ENCODE measurements at regions not wholly inside any gene's neighbourhood (a gene's known extent, or its start where the extent isn't known, plus 50 kb on each side); places are given as distances from the start of the nearest gene placed in this dataset.

DNA sequence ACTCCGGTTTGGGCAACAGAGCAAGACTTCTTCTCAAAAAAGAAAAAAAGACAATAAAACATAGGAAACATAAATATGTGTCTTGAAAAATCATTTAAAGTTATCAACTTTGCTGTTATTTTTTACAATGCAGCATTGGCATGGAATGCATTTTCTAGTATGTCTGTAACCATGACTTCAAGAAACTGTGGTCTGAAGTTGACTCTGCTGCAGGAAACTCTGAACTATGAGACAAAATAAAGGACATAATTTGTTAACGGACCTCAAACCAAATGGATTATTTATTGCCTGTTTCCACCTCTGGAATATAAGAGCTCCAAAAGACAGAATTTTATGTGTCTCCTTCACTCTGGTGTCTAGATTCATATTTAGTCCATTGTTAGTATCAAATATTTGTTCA lies 79.1 kb downstream of the TRIB2 start:
- in situ Hi-C loops (cut with MboI; ENCODE audit: low pct_unique_long_range_greater_than_20kb, low sequenced_read_pairs) = no loop called here
- DNase-seq = no peak

DNA sequence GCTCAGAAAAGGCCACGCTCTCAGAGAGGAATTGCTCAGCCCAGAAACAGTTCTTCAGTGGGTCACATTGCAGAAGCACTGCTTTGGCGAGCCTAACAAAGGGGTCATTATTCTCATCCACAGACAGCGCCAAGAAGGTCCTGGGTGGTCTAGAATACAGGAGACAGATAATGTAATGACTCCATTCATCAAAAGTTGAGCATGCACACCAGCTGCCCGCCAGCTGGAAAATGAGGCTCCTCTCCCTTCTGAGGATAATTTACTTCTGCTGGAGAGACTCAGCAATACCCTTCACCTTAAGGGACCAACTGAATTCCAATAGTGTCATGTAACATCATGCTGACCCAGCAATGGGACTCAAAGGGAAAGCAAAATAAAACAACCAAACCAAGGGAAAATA lies 79.9 kb downstream of the TRIB2 start:
- DNase-seq = no peak
- in situ Hi-C loops (cut with MboI; ENCODE audit: low pct_unique_long_range_greater_than_20kb, low sequenced_read_pairs) = no loop called here

DNA sequence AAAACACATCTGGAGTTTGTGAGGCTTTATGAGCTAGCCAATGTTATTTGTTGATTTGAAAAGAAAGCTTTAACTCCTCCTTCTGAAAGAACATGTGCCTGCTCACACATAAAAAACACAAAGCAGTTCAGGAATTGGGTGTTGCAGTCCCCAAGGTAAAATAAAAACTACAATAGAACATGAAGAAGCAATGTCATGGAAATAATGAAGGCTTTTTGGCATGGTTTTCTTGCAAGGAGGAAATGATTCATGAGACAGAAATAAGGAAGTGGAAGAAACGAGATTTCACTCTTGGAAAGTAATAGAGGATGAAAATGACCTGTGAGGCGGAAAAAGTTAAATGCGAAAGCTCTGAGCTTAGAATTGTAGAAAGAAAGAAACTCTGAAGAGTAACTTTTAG lies 81.1 kb downstream of the TRIB2 start:
- in situ Hi-C loops (cut with MboI; ENCODE audit: low pct_unique_long_range_greater_than_20kb, low sequenced_read_pairs) = no loop called here
- DNase-seq = peak; percentile 58

DNA sequence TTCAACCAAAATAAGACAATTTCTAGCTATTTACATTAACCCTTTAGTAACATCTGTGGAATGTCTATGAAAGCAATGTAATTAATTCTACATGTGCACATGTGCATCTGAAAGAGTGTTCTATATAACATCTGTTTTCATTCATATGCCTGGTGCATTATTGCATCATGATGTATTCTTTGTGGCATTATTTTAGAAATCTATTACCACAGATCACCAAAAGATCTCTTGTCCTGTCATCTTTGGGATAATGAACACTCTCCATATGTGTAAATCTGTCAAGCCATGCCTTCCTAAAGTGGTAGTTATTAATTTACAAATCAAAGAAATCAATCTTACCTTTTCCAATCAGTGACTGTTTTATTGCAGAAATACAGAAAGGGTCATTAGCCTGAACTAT lies 86.9 kb downstream of the TRIB2 start:
- DNase-seq = no peak
- in situ Hi-C loops (cut with MboI; ENCODE audit: low pct_unique_long_range_greater_than_20kb, low sequenced_read_pairs) = no loop called here

DNA sequence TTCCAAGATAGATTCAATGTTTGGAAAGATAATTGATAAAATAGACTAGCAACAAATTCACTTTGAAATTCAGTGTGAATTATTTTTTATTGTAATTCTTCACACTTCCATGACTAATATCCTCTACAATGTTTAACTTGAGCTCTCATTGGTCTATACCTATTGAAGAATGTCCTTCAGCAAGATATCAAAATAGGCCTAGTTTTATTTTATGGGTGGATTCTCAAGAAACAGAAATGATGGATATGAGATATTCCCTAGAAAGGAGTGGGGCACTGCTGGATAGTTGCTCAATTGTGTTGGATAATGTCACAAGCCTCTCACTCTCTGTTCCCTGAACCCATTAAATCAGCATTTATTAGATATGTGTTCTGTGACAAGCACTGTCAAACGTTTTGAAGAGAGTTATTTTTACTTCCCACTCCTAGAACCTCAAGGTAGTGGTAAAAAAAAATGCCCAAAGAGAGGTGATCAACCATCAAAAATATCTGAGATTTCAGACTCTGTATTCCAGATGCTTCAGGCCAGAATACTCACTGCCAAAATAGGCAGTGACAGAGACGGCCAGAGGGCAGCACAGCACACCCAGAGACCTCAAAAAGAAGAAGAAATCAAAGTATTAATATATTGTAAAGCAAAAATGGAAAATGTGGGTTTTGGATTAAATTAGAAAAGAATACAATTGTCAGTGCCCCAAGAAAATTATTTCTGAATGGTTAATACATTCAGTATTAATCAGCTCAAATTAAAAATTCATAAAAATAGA lies 87.5 kb downstream of the TRIB2 start:
- no peak for DNase-seq
- in situ Hi-C loops (cut with MboI; ENCODE audit: low pct_unique_long_range_greater_than_20kb, low sequenced_read_pairs) = no loop called here

DNA sequence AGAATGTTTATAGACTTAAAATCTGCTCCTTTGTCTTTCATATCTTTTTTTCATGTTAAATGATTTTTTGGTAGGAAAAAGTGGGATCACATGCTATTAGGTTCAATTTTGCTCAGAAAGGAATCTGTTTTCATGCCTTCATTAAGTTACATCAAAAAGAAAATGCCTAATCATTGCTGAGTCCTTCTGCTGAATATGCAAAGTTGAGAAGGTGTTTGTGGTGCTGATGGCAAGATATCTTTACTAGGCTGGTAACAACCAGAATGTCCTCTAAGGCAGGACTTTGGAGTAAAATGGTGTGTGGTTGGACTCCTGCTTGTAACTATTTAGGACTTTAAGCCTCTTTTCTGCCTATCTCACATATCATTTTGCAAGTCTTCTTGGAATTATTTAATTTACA lies 88.3 kb downstream of the TRIB2 start:
- no peak for DNase-seq
- in situ Hi-C loops (cut with MboI; ENCODE audit: low pct_unique_long_range_greater_than_20kb, low sequenced_read_pairs) = no loop called here

DNA sequence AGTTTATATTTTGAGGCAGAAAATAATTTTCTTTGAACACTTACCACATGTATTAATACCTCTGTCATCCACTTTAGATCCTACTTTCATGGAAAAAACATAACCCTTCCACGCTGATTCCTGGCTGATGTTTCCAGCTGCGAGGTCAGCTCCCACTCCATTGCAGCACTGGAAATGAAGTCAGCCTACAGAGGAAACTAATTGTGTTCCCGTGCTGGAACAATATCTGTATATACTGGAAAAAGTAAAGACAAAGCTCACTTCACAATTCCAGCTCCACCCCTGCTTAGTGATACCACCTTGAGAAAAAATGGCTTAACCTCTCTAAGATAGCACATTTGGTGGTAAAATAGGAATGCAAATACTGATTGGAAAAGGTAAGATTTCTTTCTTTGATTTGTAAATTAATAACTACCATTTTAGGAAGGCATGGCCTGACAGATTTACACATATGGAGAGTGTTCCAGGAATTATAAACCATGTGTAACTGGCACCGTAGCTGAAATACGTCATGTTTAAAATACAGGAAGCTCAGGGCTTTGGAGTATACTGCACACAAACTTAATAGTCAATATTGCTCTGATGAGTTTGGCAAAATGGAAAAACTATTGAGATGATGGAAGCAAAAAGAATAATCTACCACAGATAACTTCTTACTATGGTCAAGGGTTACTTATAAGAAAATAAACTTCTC lies 90.0 kb downstream of the TRIB2 start:
- in situ Hi-C loops (cut with MboI; ENCODE audit: low pct_unique_long_range_greater_than_20kb, low sequenced_read_pairs) = no loop called here
- no peak for DNase-seq

DNA sequence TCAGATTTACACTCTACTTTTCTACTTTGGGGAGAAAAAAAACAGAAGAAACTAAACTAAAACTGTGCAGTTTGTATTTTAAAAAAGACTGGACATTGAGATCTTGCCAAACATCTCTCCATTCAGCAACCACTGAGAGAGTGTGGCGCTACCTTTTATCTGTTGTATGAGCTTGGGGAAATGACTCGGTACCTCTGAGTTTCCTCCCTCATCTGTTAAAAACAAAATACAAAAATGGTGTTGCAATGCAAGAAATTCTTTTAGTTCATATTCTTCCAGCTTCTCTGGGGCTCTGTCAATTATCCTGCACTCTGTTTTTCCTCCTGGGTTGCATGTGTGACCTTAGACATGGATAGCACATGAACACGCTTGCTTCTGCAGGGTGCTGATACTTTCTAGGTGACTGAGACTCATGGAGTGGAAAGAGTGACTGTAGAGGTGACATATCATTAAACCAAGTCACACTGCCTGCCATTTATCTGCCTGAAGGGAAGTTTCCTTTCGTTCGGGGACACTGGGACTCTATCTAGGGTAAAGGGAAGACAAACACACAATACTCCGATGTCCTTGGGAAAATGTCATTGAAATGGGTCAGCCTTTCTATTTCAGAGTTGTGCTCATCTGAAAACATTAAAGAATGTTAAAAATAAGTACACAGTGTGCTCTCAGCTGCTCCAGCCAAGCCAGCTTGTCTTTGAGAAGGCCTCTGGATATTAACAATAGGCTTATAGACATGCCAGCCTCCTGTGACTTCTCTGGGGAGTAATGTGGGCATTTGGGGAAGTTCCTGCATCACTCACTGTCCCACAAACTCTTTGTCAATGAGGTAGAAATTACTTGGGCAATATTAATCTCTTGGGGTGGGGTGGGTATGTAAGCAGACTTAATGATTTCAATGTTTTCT lies 91.4 kb downstream of the TRIB2 start:
- DNase-seq = no peak
- in situ Hi-C loops (cut with MboI; ENCODE audit: low pct_unique_long_range_greater_than_20kb, low sequenced_read_pairs) = no loop called here

DNA sequence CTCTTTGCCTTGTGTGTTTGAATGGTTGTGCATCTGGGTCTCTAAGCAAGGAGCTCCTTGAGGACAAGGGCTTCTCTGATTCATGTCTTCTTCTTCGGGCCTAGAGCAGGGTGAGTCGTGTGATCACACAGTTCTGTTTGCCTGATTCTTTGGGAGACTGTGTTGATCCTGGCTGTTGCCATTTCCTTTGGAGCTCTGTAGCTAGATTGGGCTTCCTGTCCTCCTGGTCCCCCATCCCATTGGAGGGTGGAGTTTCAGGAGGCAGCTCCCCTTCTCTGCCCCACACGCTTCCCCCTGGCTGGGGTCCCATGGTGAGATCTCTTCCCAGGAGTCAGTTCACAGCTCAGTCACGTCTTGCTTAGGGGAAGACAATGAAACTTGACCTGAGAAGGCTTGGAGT lies 92.8 kb downstream of the TRIB2 start:
- in situ Hi-C loops (cut with MboI; ENCODE audit: low pct_unique_long_range_greater_than_20kb, low sequenced_read_pairs) = no loop called here
- DNase-seq = no peak

DNA sequence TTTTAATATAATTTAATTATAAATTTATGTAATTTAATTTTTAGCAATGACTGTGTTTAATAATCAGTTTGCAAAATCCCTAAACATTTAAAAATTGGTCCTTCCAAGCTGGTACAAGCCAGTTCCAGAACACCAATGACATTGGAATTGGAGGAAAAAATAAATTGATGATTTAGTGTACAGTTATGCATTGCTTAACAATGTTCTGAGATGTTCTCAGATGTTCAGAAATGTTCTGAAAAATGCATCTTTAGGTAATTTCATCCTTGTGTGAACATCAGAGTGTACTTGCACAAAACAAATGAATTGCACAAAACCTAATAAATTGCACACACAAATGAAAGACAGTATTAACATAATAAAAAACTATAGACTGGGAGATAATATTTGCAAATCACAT lies 95.2 kb downstream of the TRIB2 start:
- DNase-seq = no peak
- in situ Hi-C loops (cut with MboI; ENCODE audit: low pct_unique_long_range_greater_than_20kb, low sequenced_read_pairs) = no loop called here

DNA sequence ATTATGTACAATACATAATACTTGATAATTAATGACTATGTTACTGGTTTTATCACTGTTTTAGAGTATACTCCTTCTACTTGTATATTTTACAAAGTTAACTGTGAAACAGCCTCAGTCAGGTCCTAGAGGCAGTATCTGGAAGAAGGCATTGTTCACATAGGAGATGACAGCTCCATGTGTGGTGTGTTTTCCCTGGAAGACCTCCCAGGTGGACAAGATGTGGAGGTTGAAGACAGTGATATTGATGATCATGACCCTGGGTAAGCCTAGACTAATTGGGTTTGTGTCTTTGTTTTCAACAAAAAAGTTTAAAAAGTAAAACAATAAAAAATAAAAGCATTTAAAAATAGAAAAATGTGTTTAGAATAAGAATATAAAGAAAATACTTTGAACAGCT lies 96.4 kb downstream of the TRIB2 start:
- in situ Hi-C loops (cut with MboI; ENCODE audit: low pct_unique_long_range_greater_than_20kb, low sequenced_read_pairs) = no loop called here
- DNase-seq = no peak

DNA sequence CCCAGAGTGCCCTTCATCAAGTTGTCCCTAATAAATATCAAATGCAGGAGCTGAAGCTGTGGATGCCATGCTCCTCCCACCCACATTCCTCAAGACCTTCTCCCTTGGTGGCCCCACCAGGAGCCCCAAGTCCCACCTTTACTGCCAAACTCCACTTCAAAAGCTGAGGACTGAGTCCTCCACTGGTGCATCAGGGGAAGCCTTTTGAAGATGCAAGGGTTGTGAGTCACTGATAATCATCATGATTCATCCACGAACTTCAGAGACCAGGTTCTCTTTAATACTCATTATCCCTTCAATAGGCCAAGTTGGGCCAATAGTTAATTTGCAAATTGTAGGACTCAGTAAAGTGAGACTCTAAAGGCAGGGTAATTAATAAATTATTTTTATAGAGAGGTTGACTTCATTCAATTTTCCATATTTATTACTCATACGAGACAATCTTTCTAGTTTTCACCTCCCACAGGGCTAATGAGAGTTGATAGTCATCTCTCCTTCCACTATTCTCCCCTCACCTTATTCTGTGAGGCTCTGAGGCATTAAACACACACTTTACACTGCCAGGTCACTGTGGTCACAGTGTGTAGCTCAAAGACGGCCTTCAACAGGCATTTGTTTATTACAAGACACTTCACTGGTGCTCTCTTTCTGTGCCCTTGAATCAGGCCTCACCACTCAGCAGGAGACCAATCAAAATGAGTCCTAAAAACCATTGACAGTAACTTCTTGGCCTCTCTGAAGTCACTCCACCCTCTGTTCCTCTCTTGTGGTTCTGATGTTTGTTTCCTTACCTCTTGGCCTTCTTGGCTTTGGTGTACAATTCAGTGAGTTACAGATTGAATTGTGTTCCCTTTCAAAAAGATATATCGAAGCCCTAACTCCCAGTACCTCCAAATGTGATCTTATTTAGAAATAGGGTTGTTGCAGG lies 99.9 kb downstream of the TRIB2 start:
- DNase-seq = no peak
- in situ Hi-C loops (cut with MboI; ENCODE audit: low pct_unique_long_range_greater_than_20kb, low sequenced_read_pairs) = no loop called here

DNA sequence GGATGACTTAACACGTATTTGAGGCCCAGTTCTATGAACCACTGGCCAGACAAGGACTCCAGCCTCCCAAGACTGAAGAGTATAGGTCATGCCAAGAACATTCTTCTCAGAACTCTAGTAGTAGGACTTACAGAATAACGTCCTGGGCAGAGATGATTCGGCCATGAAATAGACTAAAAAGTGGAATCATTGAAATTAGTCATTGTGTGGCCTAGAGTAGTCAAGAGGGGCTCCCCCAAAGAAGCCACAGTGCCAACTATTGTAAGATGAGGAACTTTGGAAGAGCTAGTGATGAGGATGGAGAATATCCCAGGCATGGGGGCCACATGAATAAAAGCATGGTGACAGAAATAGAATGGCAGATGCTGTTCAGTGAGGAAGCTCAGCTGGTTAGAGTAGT lies 101.1 kb downstream of the TRIB2 start:
- DNase-seq = no peak

DNA sequence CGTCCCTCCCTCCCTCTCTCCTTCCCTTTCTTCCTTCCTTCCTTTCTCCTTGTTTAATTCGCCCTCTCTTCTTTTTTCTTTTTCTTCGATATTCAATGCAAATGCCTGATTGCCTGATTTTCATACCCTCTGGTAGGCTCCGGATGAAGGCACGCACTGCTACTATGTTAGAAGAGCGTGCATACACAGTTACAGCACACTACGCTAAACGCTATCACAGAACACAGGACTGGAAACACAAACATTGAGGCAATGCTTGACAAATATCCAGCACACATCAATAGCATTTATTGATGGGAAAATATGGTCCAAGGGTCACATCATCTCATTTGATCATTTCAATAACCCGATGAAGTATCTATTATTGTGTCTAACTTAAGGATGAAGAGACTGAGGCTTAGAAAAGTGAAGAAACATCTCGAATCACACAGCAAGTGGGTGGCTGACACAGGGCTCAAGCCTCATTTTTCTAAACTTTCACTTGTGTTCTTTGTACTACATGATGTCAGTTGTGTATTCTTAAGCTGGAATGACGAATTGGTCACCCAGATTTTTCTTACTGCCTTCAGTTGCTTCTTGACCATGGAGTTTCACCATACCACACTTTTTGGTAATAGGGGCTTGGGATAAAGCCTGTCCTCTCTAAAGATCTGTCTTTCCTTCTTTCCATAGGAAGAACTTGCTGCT lies 101.8 kb downstream of the TRIB2 start:
- no peak for DNase-seq
- in situ Hi-C loops (cut with MboI; ENCODE audit: low pct_unique_long_range_greater_than_20kb, low sequenced_read_pairs) = no loop called here

More for the DNA sequence above, 101.1 kb downstream of the TRIB2 start:
- in situ Hi-C loops (cut with MboI; ENCODE audit: low pct_unique_long_range_greater_than_20kb, low sequenced_read_pairs) = no loop called here

DNA sequence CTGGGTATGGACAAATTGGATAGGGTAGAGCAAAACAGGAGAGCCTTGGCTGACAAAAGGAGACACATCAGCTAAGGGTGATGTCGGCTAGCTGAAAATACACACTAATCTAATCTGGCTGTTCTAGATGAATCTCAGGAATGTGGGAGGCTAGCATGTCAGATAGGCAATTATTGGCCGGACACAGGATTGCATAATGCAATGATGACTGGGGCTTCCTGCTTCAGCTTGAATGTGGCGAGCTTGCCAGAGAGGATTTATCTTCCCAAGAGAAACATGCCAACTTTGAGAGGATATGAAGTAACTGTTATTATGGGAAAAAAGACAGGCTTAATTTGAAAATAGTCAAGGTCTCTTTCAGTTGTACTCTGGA lies 102.4 kb downstream of the TRIB2 start:
- in situ Hi-C loops (cut with MboI; ENCODE audit: low pct_unique_long_range_greater_than_20kb, low sequenced_read_pairs) = no loop called here
- peak; percentile 68 for DNase-seq

DNA sequence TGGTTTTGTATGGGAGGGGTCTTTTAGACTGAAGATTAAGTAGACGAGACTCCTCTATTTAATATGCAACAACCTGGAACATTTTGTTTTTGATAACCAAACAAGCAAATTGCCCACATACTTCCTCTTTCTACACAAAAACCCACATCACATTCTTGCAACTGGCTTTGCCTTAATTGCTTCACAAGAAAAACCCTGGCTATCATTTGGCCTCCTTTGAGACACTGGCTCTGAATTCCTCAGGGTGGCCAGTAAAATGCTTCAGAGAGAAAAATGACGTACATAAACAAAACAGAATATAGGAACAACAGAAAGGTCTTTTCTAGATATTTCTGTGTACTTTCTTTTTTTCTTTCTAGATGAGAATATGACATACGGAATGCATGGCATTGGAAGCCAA lies 103.0 kb downstream of the TRIB2 start:
- peak; percentile 67 for DNase-seq
- in situ Hi-C loops (cut with MboI; ENCODE audit: low pct_unique_long_range_greater_than_20kb, low sequenced_read_pairs) = no loop called here

DNA sequence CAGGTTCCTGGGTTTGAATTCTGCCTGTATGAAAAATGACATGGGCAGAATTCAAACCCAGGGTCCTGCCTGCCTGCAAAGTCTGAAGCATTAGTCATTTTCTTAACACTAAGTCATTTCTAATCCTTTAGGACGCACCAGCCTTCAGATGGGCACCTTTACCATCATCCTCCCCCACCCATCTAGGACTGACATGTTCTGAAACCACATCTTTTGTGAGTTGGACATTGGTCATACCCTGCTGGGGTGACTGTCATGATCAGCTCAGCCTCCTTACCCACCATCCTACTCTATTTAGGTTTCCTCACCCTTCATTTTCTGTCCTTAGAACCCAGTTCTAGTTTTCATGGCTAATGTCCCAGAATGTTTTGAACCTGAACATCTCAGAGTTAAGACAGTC lies 104.9 kb downstream of the TRIB2 start:
- DNase-seq = no peak
- in situ Hi-C loops (cut with MboI; ENCODE audit: low pct_unique_long_range_greater_than_20kb, low sequenced_read_pairs) = no loop called here

DNA sequence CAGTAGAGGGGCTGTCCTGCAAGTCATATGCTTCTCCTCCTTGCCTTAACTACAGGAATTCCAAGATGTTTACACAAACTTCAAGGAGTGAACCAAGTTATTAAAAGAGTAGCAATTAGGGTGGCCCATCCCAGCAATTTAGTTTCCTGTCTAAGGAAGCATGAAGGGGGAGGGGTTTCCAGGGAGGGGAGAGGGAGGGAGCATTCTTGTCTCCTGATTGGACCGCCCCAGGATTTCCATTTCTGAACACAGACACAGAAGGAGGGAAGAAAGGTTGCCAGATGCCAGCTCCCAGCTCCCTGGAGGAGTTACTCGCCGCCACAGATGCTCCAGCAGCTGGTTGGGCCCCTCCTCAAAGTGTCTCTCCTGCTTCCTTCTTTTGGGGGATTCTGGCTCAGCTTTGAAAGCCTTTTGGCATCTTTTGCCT lies 107.6 kb downstream of the TRIB2 start:
- in situ Hi-C loops (cut with MboI; ENCODE audit: low pct_unique_long_range_greater_than_20kb, low sequenced_read_pairs) = no loop called here
- DNase-seq = no peak

Data from KBM-7 (cell line).